GM11168 (cell line): ENCODE measurements at regions not wholly inside any gene's neighbourhood (a gene's known extent, or its start where the extent isn't known, plus 50 kb on each side); places are given as distances from the start of the nearest gene placed in this dataset.

Experiments used
- in situ Hi-C: fragments of 300-500 bp; cut with MboI; formaldehyde crosslinking; loops from one replicate; pipeline ENCODE4 v1.12.0; 2022; ENCODE audit warnings: low sequenced_read_pairs; ENCODE audit not compliant: unreplicated experiment

DNA sequence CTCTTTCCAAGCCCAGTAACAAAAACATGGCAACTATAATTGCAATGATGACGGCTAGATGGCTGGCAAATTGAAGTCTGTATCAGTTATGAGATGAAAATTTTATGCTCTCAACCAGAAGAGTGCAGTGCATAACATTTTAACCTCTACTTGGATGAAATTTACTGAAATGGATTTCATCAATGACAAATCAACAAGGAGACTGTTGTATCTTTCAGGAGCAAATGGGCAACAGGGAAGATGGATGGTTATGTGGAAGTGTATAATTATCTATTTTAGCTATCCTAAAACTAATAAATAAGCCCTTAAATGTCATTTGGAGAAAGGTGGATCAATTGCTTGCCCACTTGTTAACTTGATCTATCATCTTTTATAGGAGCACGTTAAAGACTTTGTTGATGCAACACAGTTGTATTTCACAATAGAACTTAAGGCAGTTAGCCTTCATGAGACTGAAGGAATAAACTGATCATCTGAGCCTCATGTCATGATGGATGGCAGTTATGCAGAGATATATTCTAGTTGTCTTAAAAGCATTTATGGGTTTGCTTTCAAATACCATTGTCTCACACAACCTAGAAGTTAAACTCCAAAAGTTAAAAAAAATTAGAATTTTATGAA is 315.1 kb upstream of the TBC1D5 start:
- in situ Hi-C loops = no loop called here

DNA sequence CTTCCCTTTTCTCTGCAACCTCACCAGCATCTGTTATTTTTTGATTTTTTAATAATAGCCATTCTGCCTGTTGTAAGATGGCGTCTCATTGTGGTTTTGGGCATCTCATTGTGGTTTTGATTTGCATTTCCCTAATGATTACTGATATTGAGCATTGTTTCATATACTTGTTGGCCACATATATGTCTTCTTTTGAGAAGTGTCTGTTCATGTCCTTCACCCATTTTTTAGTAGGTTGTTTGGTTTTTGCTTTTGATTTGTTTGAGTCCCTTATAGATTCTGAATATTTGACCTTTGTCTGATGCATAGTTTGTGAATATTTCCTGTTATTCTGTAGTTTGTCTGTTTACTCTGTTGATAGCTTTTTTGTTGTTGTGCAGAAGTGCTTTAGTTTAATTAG is 312.2 kb upstream of the TBC1D5 start:
- in situ Hi-C loops = no loop called here

DNA sequence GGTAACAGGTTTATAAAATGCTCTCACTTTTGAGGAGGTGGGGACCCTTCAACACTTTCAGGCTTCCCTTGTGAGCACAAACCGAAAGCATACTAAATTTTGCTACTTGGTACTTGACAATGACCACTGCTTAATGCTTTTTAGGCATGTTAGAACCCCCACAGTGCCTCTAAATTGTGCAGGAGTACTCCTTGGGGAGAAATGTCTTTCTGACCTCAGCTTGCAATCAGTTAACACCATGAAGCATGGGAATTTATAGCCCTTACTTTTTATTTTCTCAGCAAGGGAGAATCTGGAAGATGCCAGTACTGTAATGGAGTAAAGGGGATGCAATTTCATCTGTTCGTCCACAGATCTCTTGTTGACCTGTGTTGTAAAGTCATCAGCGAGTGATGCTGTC is 308.9 kb upstream of the TBC1D5 start:
- in situ Hi-C loops = no loop called here

DNA sequence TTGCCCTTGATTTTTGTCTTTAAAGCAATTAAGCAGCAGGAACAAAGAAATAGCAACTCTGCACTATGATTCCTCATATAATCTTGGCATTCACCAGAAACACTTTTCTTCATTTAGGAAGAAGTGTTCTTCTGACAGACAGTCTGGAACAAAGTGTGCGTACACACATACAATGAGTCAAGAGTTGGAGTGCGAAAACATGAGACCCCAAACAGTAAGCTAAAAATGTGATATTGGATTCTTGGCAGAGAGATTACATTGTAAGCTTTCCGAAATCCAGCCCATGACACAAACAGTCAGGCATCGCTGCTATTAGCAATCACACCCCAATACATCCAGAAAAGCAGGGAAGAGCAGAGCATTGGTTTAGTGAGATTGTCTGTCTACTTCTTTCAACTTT is 306.7 kb upstream of the TBC1D5 start:
- in situ Hi-C loops = no loop called here

DNA sequence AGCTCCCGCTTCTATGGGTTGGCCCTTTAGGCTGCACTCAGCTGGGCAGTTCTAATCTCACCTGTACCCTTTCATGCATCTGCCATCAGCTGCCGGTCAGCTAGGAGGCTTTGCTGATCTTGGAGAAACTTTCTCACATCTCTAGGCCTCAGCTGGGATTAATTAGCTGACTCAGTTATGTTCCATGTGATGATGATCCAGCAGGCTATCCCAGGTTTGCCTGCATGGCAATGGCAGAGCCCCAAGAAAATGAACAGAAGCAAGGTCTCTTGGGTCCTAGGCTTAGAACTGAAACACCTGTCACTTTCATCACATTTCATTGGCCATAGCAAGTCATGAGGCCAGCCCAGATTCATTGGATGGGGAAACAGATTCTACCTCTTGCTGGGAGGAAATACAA is 304.6 kb upstream of the TBC1D5 start:
- in situ Hi-C loops = no loop called here

DNA sequence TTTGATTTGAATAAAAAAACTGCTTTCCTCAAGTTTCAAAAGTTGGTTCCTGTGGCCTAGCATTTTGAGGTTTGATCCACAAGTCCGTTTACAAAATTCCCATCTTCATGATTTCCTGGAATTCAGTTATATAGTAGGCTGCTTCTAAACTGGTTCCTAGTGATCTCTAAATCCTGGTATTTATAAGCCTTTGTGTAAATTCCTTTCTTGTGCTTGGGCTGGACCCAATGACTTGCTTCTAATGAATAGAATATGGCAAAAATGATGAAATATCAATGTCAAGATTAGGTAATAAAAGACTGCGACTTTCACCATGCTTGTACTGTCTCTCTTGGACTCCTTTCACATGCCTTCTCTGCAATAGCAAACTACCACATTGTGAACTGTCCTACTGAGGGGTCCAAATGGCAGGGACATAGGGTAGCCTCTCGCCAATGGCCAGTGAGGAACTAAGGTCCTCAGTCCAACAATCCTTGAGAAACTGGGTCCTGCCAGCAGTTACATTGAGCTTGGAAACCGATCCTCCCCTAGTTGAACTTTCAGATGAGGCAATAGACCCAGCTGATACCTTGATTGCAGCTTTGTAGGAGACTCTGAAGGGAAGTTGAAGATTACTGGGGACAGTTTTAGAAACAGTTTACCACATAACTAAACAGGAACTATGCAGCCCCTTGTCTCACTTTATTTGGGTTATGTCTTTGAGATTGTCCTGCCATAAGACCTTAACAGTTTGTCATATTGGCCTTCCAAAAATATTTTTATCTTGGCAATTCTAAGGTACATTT is 303.9 kb upstream of the TBC1D5 start:
- in situ Hi-C loops = no loop called here

DNA sequence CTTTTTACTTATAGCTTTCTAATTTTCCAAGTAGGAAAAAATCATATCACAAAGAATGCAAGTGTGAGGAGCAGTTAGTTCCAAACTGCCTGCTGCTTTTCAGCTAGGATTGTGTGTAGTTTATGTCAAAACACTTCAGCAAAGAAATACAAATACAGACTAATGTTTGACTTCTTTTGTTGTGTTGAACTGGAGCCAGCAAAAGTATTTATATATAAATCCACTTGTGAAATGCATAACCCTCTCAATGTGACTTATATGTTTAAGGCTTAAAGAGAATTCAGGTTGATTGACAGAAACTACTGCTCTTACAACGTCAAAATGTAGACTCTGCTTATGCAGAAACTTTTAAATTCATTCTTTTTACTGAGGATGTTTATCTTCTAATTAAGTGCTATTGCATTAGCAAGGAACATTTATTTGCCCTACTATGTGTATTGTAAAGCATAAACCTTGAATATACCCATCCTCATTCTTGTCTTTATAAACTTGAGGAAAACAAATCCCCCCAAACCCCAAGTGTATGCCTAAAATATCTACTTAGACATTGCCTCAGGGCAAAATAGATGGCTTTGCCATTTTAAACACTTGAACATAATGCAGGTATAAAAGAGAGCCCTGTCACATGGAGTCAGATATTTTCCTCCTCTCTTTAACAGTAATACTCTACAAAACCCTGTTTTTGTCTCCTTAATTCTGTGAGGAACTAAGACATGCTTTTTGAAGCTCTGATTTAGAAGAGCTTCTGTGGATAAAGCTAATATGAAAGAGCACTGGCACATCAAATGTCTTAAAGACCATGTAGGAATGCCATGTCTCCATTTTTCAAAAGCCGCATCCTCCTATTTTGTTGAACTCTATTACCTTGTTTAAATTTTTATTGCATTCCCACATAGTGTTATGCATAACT is 302.8 kb upstream of the TBC1D5 start:
- in situ Hi-C loops = no loop called here

DNA sequence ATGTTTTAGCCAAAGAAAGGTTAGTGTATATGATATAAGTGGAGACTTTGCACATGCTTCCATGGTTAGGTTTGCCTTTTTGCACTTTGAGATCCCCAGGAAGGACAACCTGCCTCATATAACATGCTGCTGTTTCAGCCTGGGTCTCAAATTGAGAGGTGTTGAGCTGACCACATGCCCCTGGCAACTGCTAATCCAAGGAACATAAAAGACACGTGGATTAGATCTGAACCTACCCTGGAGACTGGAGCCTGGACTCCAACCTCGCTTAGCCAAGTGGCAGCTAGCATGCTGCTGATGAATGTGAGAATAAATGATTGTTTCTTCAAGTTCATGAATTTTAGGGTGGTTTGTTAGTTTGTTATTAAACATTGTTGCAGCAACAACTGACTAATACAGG is 301.8 kb upstream of the TBC1D5 start:
- in situ Hi-C loops = no loop called here

DNA sequence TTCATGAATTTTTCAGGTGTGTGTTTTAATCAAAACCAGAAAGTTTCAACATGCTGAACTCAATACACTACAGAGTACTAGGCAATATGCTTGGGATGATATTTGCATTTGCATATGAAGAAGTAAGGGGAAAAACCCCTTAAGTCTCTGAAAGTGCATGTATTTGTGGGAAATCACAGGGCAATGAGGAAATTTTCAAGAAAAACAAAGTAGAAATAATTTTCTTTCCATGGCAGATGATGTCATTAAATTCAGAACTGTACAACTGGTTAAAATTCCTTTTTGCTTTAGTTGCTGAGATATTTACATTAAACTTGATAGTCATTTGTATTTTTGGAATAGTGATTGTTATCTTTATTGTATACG is 294.0 kb upstream of the TBC1D5 start:
- in situ Hi-C loops = no loop called here

DNA sequence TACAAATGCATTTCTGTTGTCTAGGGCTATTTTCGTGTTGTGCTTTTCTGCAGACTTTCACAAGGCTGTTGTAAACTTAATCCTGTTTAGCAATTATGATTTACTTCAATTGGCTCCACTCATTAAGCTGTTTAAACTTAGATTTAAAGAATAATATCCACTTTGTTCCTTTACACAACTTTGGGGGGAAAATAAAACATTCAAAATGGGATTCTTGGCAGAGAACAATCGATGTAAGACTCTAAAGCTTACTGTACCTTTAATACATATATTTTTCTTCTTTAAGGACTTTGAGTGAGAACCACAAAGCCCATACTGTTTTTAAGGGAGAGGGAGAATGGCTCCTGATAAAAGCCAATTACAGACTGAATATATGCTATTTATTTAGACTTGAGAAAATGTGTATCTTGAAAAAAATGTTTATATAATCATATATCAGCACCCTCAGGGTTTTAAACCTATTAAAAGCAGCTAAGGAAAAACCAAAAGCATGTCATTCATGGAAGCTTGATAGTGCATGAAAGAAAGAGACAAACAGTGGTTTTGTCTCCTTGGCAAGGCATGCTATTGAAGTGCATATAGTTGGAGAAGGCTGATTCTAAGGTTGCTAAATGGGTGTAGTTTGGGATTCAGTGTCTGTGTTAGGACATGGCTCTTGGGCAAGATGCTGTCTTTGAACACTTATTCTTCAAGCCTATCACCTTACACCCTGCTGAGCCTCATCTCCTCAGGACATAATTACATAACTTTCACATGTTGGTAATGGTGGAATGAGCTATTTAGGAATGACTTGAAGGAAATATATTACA is 293.4 kb upstream of the TBC1D5 start:
- in situ Hi-C loops = no loop called here

DNA sequence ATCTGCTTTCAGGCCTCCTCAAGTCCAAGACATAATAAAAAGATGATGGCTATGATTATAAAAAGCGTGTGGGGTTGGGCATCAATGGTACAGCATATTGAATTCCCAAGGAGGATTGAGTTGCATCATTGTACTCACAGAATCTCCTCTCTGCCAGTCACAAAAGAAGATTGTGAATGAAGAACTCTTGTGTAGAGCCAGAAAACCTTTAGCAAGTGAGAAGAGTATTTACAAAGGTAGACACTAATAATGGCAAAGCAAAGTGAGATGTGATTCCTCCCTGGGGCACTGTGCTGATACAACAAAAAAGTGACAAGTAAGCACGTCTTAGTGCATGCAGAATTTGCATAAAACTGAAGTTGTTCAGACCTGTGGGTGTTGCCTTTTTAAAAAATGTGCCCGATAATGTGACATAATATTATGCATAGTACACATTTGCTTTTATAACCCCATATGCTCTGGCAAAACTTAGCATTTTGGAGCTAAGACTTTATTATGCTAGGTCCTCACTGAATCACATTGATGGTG is 291.2 kb upstream of the TBC1D5 start:
- in situ Hi-C loops = no loop called here

DNA sequence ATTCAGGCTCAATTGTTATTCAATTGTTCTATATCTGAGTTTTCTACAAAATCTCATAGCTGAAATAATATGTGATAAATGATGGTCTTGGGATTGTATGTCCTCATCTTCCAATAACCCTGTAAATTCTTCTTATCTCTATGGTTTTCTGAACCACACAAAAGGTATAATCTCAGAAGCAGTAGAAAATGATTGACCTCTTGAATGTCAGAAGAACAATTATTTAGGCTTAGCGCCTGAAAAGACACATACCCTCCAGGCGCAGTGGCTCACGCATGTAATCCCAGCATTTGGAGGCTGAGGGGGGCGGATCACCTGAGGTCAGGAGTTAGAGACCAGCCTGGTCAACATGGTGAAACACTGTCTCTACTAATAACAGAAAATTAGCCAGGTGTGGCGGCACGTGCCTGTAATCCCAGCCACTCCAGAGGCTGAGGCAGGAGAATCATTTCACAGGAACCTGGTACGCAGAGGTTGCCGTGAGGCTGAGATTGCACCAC is 288.0 kb upstream of the TBC1D5 start:
- in situ Hi-C loops = no loop called here

DNA sequence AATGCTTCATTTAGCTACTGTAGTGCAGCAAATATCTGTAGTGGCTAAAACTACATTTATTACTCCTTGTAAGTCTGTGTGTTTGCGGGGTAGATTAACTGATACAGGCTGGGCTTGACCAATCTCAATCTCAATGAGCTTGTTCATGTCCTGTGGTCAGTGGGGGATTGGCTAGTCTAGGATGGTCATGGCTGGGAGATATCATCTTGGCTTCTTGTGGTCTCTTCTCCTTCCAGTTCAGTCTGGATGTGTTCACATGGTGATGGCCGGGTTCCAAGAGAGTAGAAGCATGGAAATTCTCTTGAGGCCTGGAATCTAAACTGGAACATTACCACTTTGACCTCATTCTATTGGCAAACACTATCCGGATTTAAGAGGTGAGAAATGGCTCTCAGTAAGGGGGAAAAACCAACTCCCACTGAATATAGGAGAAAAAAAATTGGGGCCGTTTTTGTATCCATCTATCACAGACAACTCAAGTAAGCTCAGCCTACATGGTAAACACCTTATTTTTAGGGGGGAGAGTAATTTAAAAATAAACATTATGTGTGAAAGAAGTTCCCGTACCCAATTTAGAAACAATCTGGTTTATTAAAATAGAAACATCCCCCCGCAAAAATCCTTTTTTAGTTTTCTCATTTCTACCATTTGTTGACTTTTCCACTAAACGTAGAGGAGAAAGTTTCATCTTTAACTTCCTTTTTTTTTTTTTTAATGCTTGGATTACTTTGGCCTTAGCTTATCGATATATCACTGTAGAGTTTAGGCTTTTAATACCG is 284.9 kb upstream of the TBC1D5 start:
- in situ Hi-C loops = no loop called here

DNA sequence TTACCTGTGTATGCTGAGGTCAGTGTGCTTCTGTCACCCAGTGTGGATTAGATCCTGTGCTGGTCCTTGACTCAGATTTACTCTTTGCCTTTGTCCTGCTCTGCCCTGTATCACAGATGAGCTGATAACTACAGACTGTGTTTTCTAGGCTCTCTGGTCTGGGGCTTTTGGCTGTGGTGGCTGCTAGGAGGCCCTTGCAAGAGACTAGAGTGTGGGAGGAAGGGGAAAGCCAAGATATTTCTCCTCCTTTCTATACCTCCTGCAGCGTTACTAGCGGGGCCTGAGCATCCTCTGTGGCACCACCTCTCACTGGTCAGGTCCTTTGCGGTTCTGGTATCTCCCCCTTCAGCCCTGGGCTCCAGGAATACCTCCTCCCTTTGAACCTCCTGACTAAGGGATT is 282.3 kb upstream of the TBC1D5 start:
- in situ Hi-C loops = no loop called here

DNA sequence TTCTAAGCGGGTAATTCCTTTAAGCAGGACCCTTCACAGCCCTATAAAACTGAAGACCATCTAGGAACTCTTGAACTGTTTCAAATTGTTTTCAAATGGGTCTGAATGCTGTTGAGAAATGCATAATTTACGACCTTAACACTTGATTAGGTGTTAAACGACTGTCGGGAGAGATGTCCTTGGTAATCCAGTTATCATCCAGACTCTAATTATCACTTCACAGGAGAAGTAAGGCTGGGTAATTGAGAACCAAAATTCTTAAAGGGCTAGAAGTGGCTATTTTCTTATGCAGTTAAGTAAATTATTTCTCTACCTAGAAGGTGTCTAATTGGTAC is 276.7 kb upstream of the TBC1D5 start:
- in situ Hi-C loops = no loop called here

DNA sequence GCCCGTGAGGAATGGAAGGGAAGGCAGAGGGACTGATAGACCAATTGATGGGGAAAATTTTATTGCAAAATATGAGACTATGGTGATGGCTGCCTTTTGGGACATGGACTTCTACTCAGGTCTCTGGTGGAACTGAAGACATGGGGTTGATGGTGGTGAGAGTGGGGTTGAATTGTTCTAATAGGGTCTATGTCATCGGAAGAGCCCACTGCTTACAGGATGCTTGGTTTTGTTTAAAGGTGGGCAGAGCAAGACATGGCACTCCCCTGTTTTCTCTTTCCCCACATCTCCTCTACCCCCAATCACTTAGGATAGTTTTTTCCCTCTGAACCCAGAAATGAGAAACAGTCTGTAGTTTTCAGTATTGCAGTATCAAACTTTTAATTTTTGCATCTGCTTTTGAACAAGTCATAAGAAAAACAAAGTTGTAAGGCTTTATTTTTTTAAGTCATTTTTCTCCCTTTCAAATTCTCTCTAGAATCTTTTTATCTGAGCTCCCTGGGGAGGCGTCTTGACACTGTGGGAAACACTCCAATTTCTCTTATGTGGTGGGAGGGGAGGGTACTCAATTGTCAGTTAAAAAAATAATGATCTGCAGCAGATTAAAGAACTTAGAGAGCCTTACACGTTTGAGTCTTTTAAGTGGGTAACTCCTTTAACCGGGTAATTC is 276.2 kb upstream of the TBC1D5 start:
- in situ Hi-C loops = no loop called here

DNA sequence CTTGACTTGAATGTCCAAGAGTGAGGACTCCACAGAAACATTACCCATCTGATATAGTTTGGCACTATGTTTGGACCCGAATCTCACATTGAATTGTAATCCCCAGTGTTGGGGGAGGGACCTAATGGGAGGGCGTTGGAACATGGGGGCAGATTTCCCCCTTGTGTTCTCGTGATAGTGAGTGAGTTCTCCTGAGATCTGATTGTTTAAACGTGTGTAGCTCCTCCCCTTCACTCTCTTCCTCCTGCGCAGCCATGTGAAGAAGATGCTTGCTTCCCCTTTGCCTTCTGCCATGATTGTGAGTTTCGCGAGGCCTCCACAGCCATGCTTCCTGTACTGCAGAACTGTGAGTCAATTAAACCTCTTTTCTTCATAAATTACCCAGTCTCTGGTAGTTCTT is 273.9 kb upstream of the TBC1D5 start:
- in situ Hi-C loops = no loop called here

DNA sequence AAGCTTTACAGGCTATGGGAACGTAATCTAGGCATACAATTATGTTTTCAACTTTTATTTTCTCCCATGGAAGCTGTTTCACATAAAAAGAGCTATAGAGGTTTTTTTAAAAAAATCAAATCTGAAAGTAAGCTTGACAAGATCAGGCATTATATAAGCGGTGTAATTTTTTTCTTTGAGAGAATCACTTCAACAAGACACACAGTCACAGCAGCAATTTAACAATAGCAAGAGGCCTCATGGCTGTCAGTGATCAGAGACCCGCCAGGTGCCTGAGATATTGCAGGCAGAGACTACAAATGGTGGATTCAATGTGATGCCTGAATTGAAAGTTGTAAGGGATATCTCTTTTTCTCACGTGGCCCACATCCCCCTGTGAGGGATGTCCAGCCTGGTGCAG is 270.5 kb upstream of the TBC1D5 start:
- in situ Hi-C loops = no loop called here

DNA sequence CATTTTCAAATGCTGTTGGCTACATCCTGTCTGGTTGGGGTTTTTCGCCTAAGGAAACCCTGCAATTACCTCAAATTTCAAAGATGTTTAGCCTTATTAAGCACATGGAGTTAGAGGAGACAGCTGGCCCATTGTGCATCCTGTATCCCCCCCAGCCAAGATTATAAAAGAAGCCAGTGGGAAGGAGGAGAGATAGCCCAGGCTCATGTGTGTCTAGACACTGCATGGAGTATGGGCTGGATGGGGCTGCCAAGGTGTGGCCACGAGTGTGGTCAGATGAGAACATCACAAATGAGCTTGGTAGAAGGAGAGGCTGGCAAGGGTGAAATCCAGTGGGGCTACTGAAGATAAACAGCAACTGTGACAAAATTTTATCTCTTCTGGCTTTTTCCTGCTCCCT is 270.0 kb upstream of the TBC1D5 start:
- in situ Hi-C loops = no loop called here
